ENCODE measurements at regions not wholly inside any gene's neighbourhood (a gene's known extent, or its start where the extent isn't known, plus 50 kb on each side); places are given as distances from the start of the nearest gene placed in this dataset.
"Not testable (repeated sequence)": the region's sequence is repeated elsewhere in the genome, so short reads cannot be mapped to it uniquely, and the experiment has no call there.

DNA sequence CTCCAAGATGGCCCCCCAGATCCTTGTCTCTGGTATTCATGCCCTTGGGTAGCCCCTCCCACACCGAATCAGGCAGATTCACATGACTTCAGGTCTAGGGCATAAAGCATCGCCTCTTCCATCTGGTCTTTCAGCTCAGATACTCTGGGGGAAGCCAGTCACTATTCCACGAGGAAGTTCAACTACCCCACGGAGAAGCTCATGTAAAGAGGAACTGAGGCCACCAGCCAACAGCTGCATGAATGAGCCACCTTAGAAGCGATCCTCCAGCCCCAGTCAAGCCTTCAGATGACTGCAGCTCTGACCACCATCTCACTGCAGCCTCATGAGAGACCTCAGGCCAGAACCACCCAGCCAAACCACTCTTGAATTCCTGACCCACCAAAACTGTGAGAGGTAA is 54.1 kb downstream of the SOCS3 start:
- in situ Hi-C loops (cut with HindIII; ENCODE audit: low pct_unique_long_range_greater_than_20kb, low sequenced_read_pairs) = no loop called here

DNA sequence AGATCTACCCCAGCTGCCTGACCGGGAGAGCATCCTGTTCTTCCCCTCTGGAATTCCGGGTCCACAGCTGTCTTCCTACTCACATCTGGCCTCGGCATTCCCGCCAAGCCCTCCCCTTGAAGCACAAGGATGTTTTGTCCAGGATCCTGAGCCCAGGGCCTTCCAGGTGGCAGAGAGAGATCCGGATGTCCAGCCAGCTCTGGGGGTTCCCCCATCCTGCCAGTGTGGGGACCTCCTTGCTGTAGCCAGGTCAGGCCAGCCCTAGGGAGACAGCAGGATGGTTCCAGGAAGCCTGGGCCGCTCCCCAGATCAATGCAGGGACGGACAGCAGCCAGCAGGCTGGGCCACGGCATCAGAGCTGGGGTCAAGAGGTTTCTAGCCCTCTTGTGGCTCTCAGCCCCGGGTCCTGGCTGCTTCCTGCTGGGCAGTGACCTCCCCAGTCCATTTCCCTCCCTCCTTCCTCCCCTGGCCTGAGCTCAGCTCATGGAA is 55.3 kb downstream of the SOCS3 start:
- in situ Hi-C loops (cut with HindIII; ENCODE audit: low pct_unique_long_range_greater_than_20kb, low sequenced_read_pairs) = no loop called here
- DNase-seq (ENCODE audit: low read depth) = no peak

More for the DNA sequence above, 54.1 kb downstream of the SOCS3 start:
- DNase-seq (ENCODE audit: low read depth) = no peak

DNA sequence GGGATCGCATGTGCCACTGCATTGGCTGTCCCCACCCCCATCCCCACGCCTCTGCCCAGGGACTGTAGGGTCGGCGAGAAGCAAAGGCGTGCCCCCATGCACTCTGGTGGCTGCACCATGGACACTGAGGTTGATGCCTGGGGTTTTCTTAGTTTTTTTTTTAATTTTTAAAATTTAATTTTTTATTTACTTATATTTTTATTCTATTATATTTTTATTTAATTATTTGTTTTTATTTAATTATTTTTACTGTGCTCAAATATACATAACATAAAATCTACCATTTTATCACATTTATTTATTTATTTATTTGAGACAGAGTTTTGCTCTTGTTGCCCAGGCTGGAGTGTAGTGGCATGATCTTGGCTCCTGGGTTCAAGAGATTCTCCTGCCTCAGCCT is 57.4 kb downstream of the SOCS3 start:
- in situ Hi-C loops (cut with HindIII; ENCODE audit: low pct_unique_long_range_greater_than_20kb, low sequenced_read_pairs) = no loop called here

DNA sequence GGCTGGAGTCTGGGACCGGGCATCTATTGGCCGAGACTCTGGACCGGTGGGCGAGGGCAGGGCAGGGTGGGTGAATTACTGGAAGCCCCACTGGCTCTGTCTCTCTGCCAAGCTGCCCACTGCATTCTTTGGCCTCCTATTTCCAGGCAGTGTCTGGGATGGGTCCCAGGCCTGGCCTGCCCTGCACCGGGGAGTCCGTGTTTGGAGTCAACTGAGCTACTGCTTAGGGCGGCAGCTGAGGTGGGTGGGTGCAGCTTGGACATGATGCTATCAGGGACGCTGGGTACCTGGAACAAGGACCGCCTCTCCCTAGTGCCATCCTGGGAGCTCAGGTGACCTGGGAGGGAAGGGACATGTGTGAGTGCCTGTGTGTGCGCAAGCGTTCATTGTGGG is 58.1 kb downstream of the SOCS3 start:
- in situ Hi-C loops (cut with HindIII; ENCODE audit: low pct_unique_long_range_greater_than_20kb, low sequenced_read_pairs) = no loop called here
- no peak for DNase-seq (ENCODE audit: low read depth)

More for the DNA sequence above, 57.4 kb downstream of the SOCS3 start:
- no peak for DNase-seq (ENCODE audit: low read depth)

DNA sequence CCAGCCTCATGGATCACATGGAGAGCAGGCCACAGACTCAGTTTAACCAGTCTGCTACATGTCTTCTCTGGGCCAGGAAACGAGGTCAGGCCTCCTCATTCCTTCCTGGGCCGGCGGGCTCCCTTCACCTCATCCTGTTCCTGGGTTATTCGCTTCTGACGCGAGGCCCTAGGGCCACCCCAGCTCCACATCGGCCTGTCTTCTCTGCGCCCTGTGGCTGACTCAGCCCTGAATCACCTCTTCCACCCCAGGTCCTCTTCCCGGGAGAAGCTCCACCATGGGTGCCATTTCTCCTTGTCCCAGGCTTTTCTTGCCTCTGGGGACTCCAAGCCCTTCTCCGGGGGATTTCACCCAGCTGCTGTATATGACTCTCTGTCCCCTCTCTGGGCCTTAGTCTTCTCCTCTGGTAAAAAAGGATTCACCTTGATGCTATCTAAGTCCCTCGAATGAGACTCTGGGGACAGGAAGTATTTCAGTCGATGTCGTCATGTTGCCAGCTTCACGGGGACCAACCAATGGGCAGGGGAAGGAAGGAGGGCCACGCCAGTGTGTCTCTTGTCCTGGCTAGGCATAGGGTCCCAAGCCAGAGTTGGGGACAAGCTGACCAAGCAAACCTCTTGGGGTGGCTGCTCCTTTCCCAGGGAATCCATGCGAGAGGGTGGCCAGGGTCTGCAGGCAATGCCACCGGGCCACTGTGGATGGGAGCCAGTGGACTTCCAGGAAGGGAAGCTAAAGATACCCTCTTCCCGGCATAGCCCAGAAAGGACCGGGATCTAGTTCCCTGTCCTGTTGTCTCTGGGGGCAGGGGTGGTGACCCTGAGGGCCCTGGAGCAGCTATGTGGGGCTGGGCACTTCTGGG is 58.7 kb downstream of the SOCS3 start:
- no peak for DNase-seq (ENCODE audit: low read depth)
- in situ Hi-C loops (cut with HindIII; ENCODE audit: low pct_unique_long_range_greater_than_20kb, low sequenced_read_pairs) = no loop called here

DNA sequence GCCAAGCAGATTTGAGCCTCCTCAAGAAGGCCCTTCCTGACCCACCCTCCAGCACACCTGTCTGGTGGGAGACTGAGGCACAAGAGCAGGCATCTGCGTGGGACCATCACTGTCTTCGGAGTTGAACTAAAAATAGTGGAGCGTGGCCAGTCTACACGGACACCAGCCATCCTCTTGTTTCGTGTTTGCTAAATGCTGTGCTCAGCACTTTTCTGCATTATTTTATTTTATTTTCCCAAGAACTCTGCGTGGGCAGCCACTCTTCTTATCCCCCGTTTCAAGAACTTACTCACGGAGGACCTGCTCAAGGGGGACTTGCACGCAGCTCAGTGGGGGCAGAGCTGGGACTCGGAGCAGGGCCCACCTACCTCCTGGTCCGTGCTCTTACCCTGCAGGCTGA is 60.8 kb downstream of the SOCS3 start:
- no peak for DNase-seq (ENCODE audit: low read depth)
- in situ Hi-C loops (cut with HindIII; ENCODE audit: low pct_unique_long_range_greater_than_20kb, low sequenced_read_pairs) = no loop called here

DNA sequence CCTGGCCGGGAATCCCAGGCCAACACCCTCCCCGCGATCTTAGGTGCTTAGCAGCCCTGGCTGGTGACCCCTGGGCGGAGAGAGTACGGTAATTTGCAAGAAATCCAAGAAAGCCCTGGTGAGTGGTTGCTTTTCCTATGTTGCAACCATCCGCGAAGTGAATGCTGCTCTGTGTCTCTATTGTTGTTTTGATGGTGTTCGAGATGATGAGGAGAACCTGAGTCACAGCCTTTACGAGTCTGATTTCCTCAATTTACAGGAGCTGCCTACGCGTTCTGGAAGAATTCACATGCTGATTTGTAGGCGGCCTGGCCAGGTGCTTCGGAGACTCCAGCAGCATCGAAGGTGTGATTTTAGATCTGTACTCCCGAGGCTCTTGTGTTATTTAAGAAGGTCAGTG is 63.3 kb downstream of the TMEM235 start:
- DNase-seq (ENCODE audit: low read depth) = peak; percentile 59
- in situ Hi-C loops (cut with HindIII; ENCODE audit: low pct_unique_long_range_greater_than_20kb, low sequenced_read_pairs) = no loop called here

DNA sequence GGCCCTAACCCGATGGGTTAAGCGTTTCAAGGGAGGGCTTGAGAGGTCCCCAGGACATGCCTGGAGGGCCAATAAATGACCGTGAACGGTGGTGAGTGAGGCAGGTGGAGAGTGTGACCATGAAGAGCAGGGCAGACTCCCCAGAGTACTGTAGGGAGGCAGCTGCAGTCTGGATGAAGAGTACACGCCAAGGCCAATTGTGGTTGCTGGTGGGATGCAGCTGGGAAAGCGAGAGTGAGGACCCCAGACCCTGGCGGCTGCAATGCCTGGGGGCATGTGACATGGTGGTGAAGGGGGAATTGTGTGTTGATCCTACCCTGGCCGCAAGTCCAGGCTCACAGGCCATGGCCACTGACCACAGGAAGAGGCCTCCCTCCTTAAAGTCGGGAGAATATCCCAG is 62.9 kb downstream of the TMEM235 start:
- in situ Hi-C loops (cut with HindIII; ENCODE audit: low pct_unique_long_range_greater_than_20kb, low sequenced_read_pairs) = no loop called here
- no peak for DNase-seq (ENCODE audit: low read depth)

DNA sequence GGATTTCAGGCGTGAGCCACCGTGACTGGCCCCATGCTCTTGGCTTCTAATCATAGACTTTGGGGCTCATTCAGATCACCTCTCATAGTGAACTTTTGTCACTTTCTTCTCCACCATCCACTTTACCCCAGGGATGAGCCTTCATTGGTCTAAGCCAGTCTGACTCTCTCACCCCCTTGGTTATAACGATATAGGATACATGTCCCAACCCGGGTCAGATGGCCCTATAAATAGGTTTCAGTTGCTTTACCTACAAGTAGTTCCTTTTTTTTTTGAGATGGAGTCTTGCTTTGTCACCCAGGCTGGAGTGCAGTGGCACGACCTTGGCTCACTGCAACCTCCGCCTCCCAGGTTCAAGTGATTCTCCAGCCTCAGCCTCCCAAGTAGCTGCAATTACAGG is 61.7 kb downstream of the TMEM235 start:
- not testable (repeated sequence) for DNase-seq (ENCODE audit: low read depth)

DNA sequence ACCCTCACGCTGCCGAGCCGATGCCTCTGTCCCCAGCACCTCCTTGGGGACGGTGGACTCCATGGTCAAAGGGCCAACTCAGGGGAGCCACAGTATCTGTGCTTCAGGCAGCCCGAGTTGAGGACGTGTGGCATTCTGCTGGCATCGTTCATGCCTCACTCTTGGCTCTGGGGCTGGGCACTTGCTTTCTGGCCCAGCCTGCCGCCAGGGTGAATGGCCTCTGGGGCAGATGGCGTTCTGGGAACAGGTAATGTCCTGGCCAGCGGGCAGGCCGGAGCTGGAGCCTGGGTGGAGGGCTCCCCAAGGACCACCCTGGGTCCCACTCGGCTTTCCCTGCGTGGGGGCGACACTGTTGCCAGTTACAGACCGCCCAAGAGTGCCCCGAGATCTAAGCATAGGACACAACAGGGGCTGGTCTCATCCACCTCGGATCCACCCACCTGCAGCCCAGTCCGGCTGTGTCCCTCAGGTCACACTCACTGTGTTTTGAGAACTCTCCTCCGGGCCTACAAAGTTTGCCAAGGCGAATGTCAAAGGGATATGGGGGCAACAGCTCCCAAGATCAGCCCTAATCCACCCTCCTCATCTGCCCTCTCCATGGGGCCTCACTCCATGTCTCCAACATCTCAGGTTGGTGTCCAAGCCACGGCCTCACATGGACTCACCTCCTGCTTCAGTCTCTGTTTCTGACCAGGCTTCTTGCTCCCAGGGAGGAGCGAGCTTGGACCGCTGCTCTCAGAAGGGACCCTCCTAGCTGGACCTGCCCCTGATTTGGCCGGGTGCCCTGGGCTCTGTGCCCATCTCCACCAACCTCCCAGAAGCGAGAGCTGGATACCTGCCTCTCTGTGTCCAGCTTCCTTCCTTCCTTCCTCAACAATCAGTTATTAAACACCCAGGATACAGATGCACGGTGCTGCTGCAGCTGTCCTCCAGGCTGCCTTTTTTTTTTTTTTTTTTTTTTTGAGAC is 60.8 kb downstream of the TMEM235 start:
- DNase-seq (ENCODE audit: low read depth) = no peak
- in situ Hi-C loops (cut with HindIII; ENCODE audit: low pct_unique_long_range_greater_than_20kb, low sequenced_read_pairs) = no loop called here

More for the DNA sequence above, 61.7 kb downstream of the TMEM235 start:
- in situ Hi-C loops (cut with HindIII; ENCODE audit: low pct_unique_long_range_greater_than_20kb, low sequenced_read_pairs) = not testable (repeated sequence)

DNA sequence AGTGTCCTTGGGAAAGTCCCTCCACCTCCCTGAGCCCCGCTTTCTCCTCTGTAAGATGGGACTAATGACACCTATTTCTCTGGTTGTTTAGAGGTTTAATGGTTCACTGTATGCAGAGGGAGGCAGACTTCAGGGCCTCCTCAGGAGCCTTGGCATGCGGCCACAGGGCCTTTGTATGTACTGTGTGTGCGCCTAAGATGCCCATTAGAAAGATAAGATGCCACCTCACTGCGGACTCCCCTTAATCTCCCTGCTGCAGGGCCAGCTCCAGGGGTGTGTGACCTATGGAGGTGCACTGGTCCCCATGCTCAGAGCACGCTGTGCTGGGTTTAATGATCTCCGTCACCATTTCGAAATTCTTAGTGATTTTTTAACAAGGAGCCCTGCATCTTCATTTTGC is 59.3 kb downstream of the TMEM235 start:
- no peak for DNase-seq (ENCODE audit: low read depth)
- in situ Hi-C loops (cut with HindIII; ENCODE audit: low pct_unique_long_range_greater_than_20kb, low sequenced_read_pairs) = no loop called here
